ENCODE measurements at regions not wholly inside any gene's neighbourhood (a gene's known extent, or its start where the extent isn't known, plus 50 kb on each side); places are given as distances from the start of the nearest gene placed in this dataset.

DNA sequence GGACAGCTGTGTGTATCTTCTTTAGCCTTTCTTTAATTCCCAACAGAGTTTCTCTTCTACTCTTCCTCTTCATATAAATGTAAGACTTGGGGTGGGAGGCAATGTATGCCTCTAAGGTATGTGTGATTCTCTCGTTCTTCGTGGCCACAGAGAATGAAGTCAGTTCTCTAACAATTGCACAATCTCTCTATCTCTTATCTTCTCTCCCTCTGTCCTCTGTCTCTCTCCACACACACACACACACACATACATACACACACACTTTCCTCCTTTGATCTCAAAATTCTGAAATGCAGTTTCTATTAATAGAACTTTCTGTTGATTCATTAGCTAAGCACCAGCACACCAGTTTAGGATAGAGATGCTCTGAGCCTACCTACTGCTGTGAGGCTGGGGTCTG lies 615.7 kb upstream of the SALL1 start:
- TF ChIP-seq, protein P1, sequence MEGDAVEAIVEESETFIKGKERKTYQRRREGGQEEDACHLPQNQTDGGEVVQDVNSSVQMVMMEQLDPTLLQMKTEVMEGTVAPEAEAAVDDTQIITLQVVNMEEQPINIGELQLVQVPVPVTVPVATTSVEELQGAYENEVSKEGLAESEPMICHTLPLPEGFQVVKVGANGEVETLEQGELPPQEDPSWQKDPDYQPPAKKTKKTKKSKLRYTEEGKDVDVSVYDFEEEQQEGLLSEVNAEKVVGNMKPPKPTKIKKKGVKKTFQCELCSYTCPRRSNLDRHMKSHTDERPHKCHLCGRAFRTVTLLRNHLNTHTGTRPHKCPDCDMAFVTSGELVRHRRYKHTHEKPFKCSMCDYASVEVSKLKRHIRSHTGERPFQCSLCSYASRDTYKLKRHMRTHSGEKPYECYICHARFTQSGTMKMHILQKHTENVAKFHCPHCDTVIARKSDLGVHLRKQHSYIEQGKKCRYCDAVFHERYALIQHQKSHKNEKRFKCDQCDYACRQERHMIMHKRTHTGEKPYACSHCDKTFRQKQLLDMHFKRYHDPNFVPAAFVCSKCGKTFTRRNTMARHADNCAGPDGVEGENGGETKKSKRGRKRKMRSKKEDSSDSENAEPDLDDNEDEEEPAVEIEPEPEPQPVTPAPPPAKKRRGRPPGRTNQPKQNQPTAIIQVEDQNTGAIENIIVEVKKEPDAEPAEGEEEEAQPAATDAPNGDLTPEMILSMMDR (IDR thresholded peaks at IDR 0.05): no peak
- no peak for TF ChIP-seq POLR2A (IDR thresholded peaks at IDR 0.05)
